Activated CD4-positive, CD25-positive, alpha-beta regulatory T cell treated with anti-CD3 and anti-CD28 coated beads, Interleukin-2, amount 50 U/mL, for 24 hours (primary cell): ENCODE measurements at regions not wholly inside any gene's neighbourhood (a gene's known extent, or its start where the extent isn't known, plus 50 kb on each side); places are given as distances from the start of the nearest gene placed in this dataset.

ENCODE experiments used
- ATAC-seq, 2 donors: fragments of 150-1000 bp; cut with Tn5 transposase; one replicate each; pipeline ENCODE4 v1.10.0; 2021; ENCODE audit warnings: mild to moderate bottlenecking in 1 of 2, moderate library complexity in 1 of 2

DNA sequence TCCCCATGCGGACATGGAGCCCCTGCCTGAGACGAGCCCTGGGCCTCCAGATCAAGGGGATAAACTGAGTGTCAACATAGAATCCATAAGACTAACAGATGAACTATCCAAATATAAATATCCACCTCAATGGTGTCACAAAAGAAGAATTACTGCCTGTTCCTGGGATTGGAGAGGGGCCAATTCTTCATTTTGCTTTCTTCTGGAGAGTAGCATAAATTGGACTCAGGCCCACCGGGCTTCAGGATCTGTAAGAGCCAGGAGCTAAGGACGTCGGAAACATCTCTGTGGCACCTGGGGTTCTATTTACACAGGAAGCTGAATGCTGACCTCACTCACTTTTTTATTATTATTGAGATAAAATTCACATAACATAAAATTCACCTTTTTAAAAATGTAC, 408.2 kb upstream of the CCDC196 start:
- ATAC-seq = no peak

DNA sequence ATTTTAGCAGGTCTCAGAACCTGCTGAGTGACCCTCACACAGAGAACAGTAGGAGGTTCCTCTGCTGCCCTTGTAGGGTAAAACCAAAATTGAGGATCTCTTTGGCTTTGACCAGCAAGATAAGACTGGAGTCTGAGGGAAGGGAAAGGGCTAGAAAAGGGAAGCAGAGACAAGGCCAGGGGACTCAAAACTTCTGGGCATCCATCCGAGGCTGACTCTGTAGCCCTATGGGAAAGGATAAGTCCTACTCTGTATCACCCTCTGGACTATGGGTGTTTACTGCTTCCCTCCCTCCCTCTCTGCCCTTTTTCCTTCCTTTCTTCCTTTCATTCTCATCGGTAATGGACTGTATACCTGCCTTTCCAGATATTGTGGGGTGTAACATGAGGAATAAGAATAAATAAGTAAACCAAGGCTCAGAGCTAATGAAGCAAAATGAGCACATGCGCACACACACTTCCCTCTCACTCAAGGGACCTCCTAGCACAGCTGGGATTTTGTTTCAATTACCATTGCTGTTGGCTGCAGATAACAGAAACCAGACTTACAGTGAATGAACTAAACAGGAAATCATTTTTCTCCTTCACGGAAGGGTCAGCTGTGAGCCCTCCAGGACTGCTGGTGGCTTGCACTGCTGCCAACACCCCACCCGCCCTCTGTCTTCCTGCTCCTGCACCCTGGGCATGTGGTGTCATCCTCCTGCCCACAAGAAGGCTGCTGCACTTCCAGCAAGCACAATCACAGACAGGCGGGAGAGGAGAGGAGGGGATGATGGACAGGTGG, 404.4 kb upstream of the CCDC196 start:
- no peak for ATAC-seq

DNA sequence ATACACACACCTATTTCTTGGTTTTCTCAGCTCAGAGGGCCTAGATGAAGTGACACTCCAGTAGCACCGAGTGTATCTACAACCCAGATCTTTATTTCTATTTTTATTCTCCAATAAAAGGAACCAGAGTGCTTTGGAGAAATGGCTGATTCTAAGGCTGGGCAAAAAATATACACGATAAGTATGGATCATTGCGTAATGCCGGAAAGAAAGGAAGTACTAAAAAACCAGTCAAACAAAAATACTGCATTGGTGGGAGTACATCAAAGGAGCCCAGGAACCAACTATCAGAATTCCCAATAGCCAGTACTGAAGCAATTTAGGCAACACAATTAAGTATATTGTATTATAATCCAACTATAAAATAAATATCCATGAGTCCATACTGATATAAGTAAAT, 400.9 kb upstream of the CCDC196 start:
- no peak for ATAC-seq

DNA sequence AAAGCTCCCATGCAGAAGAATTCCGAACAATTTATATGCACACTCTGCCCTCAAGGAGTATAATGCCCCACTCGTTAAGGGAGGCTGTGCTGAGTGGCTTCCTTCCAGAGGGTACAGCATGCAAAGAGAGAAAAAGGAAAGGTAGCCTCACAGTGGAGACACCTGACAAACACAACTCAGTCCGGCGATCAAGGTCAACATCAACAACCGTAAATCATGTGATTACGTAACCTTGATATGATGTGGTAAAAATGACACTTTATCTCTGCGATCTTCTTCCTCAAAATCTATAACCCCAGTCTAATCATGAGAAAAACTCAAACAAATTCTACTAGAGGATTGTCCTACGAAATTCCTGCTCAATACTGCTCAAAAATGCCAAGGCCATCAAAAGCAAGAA, 400.5 kb upstream of the CCDC196 start:
- ATAC-seq = no peak

DNA sequence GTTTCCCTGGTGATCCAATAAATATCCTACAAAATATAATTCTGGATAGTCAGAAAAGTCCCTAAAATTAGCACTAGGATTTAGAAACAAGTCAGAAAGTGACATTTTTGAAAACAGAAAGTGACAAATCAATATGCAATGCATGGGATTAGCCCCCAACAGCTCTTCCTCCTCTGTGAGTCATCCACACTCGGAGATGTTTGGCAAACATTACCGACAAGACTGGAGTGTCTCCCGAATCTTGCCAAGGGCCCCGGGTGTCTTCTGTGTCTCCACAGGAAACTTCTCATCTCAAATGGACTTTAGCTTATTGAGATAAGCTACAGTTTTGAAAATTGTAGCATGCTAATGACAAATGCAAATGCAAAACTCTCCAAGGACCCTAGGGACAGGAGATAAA, 398.9 kb upstream of the CCDC196 start:
- no peak for ATAC-seq

DNA sequence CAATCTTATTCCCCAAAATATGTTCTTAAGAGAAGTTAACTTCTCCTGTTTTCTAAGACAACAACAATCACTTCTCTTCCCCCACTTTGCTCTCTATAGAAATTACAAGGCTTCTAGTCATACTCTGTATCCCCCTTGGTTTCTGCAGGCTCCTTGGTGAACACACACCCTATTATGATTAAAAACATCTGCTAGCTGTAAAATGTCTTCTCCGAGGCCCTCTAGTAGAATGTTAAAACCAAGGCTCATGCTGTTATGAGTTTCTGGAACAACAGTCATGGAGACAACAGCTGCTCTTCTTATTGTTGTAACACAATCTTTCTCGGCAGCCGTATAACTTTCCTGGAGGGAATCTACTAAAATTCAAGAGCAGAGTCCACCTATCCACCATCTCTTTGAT, 397.5 kb upstream of the CCDC196 start:
- ATAC-seq = no peak

DNA sequence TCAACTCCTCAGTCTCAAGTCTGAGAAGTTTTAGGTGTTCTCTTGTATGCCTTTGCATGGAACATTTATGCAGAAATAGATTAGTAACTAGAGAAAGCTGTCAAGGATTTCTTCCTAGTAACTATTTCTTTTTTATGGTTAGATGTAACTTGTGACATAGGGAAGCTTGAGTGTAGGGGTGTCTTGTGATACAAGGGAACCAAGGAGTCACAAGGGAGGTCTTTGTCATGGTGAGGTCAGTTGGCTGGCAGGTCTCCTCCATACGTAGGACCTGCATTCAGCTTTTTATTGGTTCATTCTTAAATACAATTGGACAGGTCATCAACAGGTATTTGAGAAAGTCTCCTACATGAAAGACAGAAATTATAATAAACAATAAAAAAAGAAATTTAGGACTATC, 394.0 kb upstream of the CCDC196 start:
- no peak for ATAC-seq

DNA sequence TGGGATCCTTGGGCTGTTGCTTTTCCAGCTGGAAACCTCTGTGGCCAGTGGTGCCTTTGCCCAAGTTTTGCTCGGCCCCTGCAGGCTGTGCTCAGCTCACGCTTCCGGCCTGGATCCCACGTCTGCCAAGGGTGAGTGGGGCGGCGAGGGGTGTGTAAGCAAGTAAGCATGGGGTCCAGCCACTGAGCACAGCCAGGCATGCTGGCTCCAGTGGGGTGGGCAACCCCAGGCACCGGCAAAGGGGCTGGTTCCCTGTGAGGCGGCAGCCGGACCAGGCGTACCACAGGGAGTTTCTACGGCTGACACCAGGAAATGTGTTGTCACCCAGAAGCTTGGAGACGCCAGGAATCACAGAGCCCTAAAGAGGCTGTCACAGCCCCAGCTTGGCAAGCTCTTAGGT, 393.4 kb upstream of the CCDC196 start:
- no peak for ATAC-seq

DNA sequence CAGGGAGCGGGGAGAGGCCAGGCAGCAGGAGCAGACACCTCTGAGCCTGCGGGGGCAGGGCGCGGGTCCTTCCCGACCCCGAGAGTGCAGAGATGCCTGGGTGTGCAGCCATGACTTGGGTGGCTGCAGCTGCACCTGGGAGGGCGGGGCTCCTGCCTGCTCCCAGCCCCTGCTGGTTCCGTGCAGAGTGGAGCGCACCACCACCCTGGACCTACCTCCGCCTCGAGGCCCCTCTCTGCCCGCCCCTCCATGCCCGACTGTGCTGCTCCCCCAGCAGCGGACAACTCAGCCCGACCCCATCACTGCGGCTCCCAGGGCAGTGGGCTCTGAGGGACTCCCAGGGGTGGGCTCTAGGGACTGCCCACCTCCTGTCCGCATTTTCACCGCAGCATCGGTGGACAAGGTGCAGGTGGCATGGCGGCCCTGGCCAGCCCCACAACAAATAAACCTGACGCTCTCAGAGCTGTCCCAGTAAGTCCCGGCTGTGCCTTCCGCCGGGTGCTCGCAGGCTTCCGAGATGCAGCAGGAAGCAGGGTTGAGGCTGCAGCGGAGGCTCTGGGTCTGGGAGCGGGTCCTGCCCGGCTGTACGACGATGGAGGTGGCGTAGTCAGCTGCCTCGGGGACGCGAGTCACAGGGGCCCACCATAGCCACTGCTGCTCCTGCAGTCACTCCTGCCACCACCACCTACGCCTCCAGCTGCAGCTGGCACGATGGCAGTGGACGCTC, 392.0 kb upstream of the CCDC196 start:
- ATAC-seq = no peak

DNA sequence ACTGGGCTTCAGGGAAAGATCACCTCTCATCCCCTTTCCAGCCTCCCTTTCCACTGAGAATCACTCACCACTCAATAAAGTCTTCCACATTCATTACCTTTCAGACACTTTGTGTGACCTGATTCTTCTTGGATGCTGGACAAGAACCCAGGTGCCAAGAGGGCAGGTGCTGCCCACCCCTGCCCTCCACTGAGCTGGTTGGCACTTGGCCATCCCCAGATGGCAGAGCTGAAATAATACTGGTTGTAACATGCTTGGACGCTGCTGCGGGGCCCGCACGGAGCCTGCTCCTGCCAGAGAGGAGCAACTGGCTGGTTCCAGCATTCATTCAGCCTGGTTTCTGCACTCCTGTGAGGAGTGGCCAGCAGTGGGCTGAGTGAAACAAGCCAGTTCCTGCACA, 386.7 kb upstream of the CCDC196 start:
- no peak for ATAC-seq

DNA sequence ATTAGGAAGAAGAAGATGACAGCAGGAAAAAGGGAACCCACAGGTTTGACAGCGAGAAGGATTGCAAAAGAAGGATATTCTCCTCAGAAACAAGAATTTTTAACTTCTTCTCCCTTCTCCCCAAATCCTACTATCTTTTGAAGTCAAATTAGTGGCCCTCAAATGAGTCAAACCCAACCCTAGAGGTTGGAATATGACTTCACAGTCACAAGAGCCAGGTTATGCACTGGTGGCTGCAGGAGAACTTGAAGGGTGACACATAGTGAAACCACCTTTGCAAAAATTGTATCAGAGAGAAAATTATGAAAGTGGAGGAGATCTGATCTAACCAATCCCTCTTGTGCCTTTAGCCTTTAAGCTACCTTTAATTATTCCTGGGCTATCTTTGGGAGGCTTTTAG, 386.2 kb upstream of the CCDC196 start:
- no peak for ATAC-seq

DNA sequence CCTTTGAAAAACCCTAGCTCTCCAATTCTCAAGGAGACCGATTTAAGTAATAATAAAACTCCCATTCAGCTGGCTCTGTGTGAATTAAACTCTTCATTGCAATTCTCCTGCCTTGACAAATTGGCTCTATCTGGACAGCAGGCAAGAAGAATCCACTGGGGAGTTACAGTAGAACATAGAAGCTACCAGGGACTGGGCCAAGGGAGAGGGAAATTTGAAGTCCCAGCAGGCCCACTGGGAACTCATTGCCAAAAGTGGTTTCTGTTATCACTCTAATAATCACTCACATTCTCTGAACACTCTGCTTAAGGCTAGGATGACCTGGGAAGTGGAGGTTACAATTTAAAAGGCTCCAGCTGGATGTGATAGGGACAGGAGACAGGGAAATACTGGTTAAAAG, 384.5 kb upstream of the CCDC196 start:
- ATAC-seq = no peak

DNA sequence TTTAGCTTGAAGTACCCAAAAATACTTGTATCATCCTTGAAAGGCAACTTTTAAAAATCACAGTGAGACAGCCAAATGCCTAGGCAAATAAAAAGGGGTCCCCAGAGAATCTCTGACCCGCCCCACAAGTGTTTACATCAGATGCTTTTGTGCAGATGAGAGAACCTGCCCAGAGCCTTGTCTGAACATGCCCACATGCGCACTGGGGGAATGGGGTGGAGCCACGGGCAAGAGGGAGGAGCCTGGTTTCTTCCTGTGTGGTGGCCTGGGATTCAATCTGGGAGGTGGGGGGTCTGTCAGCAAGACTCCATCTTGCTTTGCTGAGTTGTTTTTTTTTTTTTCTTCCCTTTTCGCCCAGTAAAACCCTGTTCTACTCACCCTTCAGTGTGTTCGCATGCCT, 381.7 kb upstream of the CCDC196 start:
- ATAC-seq = no peak

DNA sequence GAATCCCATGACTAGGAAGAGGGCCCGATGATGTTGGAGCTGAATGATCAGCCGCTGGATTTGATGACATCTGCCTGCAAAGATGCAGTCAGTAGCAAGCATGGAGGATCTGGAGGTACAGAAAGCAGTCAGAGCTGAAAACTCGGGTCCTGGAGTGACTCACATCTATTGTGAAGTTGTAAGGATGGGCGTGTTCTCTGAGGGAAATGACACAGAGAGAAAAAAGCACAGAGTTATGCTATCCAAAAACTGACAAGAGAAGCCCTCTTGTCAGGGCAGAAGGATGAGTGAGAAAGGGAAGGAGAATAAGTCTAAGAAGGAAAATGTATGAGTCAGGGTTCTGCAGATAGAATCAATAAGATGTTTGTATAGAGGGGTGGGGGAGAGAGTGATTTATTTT, 380.4 kb upstream of the CCDC196 start:
- ATAC-seq = no peak

DNA sequence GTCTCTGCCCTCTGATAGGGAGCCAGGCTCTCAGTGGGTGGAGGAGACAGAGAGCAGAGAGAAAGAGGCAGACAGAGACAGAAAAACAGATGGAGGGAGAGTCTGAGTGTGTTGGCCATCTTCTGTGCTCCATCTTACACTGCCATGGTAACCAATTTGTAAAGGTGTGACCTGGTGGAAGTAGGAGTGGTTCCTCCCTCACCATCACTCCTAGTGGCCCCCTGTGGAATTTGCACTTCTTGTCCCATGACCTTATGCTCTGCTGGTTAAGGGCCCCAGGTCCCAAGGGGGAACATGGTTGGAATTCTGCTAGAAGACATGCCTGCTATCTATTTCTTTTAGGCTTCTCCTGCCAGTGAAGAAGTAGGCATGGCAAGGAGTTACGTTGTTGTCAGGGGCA, 376.7 kb upstream of the CCDC196 start:
- no peak for ATAC-seq

DNA sequence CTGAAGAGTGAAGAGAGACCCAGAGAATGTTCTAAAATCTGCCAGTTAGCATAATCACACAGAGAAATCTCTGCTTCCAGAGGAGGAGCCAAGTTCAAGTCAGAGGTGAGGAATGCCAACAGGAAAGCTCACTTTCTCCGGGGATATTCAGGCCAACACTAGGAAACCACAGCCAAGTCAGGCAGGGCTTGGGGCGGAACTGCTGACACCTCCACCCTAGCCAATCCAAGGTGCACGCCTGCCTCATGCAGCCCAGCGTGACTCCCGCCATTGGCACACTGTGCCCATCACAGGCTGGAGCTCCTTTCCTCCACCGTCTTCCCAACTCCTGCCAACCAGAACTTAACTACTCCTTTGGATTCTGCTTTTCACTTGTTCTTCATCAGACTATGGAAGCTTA, 374.3 kb upstream of the CCDC196 start:
- ATAC-seq = no peak

DNA sequence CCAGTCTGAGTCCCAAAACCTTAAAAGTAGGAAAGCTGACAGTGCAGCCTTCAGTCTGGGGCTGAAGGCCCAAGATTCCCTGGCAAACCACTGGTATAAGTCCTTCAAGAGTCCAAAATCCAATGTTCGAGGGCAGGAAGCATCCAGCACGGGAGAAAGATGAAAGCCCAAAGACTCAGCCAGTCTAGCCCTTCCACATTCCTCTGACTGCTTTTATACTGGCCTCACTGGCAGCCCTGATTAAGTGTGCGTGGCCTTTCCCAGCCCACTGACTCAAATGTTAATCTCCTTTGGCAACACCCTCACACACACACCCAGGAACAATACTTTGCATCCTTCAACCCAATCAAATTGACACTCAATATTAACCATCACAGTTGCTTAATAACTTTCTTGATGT, 372.1 kb upstream of the CCDC196 start:
- no peak for ATAC-seq

DNA sequence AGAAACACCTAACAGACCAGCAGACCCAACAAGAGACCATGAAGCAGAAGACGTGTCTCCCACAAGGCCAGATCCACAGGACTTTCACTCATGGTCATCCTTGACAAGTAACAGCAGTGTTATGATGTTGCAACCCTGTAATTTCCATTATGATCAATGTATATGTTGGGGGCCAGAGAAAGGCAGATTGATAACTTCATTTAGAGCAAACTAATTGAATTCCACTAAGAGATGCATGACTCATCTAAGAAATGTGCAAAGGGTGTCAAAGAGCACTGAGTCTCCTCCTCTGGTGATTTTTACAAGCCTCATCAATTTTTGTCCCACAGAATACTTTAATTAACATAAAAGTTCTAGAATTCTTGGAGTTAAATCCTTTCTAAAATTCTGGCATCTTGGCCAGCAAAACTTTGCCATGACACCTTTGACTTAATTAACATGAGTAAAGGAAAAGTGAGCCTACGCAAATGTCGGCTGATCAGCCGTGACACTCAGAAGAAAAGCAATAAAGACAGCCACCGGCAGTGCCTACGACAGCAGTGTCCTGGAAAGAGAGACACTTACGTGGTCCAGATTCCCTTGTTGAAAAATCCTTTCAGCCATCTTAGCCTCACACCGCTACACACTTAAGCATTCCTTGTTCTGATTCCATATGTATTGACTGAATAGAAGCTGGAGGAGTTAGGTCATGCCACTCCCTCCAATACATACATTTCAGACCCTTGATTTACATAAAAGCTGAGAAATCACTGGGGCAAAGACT, 370.2 kb upstream of the CCDC196 start:
- no peak for ATAC-seq

DNA sequence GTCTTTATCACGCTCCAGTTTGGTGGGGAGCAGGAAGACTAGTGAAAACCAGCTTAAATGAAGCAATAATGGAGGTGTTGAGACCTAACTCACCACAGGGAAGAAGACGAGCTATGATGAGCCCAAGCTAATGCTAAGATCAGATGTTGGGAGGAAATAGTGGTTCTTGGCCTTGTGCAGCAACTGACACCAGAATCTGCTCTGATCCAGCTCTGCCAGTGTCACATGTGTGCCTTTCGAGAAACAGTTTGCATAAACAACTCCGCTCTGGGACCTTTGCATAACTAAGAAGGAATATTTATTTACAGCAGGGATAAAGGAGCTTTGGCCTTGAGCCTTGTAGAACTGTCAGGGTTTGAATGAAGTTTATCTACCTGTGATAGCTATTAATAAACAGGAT, 369.4 kb upstream of the CCDC196 start:
- ATAC-seq = no peak

DNA sequence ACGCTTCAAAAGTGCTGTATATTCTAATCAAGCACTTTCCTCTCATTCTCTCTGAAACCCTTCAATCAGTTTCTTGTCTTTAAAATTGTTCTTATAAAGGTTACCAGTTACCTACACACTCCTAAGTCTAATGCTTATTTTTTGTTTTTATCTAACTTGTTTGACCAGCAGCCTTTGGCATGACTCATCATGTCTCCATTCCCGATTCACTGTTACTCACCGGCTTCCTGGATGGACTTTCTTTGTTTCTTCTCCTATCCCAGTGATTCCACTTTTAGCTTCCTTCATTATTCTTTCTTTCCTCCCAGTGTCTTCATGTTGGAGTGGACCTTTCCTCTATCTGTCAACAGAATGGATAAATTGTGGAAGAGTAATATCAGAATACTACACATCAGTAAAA, 368.6 kb upstream of the CCDC196 start:
- no peak for ATAC-seq

DNA sequence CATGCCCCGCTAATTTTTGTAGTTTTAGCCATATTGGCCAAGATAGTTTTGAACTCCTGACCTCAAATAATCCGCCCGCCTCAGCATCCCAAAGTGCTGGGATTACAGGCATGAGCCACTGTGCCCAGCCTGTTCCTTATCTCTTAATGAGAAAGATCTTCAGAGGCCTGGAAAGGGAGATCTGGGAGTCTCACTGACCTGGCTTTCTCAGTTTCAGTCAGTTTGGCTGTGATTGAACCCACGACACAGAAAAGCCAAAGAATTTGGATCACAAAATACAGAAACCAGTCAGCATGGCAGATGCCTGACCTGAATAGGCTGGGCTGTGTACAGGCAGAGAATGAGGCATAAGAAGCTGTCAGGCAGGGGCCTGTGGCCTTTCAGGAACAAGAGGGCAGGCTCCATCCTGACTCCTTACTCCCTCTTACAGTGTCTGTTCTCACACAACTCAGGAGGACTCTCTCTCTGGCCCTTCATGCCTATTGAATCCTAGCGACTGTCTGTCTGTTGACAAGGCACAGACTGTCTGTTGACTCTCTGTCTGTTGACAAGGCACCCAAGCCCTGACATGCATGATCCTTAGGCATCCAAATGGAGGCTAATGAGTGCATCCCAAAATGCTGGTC, 366.5 kb upstream of the CCDC196 start:
- no peak for ATAC-seq

DNA sequence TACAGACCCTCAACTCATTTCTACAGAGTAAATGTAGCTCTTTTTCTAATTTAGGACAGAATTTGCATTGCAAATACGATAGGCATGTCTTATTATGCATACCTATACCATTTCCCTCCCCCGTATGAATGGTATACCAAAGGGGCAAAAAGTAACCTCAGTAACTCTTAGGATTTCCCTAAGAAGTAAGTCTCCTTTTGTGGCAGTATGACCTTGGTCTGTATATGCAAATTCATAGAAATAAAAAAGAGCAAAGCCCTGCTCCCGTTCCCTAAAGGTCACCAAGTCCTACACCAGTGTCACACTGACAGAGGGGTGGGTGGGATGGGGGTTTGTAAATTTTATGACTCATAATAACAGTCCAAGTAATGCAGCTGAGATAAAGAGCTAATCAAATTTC, 365.8 kb upstream of the CCDC196 start:
- no peak for ATAC-seq

DNA sequence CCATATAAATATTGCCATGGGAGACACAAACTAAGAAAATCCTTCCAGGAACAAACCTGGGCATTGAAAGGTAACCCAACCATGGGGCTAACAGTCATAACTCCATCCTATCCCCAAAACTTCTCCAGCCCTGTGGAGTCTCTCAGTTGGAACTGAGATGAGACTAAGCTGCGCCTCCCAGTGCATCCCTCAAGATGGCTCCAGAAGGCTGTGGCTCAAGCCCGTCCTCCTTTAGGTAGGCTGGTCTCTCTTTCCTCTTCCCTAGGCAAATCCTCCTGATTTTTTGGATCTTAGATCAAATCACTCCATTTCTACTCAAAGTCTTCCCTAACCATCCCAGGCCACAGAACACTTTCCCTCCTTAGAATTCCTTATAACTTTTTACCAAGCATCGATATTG, 364.3 kb upstream of the CCDC196 start:
- ATAC-seq = no peak
